HG03025 (cell line): ENCODE measurements at regions not wholly inside any gene's neighbourhood (a gene's known extent, or its start where the extent isn't known, plus 50 kb on each side); places are given as distances from the start of the nearest gene placed in this dataset.
"Not testable (repeated sequence)": the region's sequence is repeated elsewhere in the genome, so short reads cannot be mapped to it uniquely, and the experiment has no call there.

Source experiments
- ATAC-seq: cut with Tn5 transposase; IDR thresholded peaks from one replicate; pipeline ENCODE4 v1.9.1; 2021; ENCODE audit warnings: mild to moderate bottlenecking, moderate library complexity; ENCODE audit not compliant: unreplicated experiment, low FRiP score

- ATAC-seq = no peak
Measured at GRCh38 chr18:42520138-42520537, 565.1 kb downstream of the PIK3C3 start.

DNA sequence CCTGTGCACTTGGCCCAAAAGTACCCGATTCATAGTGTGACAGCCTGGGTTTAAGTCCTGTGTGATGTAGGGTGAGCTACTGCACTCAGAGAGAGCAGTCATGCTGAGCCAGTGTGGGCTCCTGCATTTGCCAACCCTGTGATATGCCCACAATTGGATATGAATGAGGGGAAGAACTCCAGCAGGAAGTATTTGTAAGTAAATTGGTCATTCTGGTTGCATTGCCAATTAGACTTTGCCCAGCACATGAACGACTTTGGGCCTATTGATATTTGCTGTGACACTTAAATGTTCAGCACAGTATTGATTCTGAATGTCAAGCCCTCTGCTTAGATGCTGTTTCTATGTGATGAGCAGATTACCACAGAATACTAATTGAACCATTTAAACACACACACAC lies 570.9 kb downstream of the PIK3C3 start:
- no peak for ATAC-seq

DNA sequence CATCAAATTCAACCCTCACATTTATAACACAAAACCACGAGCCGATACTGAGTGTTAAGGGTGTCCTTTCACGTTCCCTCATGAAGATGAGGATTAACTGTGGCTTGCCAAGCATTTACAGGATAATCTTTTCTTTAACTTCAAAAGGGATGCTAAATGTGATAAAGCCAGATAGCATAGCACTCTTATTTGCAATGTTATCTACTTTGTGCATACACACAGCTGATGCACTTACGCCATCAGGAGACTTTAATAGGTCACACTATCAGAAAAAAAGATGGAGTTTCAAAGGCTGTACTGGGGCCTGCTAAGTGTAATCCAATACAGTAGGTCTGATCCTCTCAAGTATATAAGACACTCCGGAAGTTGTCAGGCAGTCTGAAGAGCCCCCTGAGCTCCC lies 572.7 kb downstream of the PIK3C3 start:
- ATAC-seq = no peak

GRCh38 chr18:42530276-42530675 lies 575.2 kb downstream of the PIK3C3 start:
- no peak for ATAC-seq

- ATAC-seq = no peak
Measured at GRCh38 chr18:42532119-42532518, 577.1 kb downstream of the PIK3C3 start.

DNA sequence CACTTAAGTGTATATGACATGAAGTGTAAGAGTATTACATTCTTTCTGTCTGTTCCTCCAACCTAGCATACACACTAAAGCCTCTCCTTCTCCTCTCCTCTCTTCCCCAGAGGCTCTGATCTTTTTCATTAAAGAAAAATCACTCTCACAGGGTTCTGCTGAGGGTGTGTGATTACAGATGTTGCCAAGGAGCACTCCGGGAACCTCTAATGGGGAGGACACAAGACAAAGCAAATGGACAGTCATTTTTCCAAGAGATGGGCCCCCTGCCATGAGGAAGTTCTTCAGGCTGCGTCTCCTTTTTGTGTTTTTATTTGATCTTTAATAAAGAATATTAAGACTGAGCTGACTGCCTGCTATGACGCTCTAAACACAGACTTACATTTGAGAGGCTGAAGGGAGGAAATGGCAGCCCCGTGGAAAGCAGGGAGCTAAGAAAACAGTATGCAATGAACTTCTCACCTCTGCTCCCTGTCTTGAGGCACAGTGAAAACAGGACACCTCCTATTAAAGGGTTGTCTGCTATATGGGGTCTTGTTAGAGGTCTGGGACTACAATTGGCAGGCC lies 578.1 kb downstream of the PIK3C3 start:
- no peak for ATAC-seq

- no peak for ATAC-seq
Measured at GRCh38 chr18:42533616-42534015, 578.6 kb downstream of the PIK3C3 start.

DNA sequence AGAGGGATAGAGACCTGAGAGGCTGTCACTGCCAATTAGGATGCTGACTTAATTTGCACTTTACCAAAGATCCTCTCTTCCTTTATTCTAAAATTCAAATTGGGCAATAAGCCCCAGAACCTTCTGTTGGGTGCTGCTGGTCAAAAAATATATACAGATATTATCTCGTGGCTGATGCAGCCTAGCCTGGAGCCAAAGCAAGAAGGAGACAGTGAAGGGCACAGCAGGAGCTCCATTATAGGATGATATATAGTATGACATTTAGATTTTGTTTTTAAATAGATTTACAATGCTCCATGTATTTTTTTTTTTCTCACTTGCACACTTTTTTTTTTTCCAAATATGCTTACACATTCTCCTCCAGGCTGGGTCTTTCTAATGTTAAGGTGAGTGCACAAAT lies 579.3 kb downstream of the PIK3C3 start:
- no peak for ATAC-seq

GRCh38 chr18:42536442-42536841 lies 579.0 kb downstream of the RIT2 start:
- no peak for ATAC-seq

- ATAC-seq = no peak
Measured at GRCh38 chr18:42537291-42537690, 578.2 kb downstream of the RIT2 start.

- ATAC-seq = no peak
Measured at GRCh38 chr18:42544901-42545300, 570.6 kb downstream of the RIT2 start.

DNA sequence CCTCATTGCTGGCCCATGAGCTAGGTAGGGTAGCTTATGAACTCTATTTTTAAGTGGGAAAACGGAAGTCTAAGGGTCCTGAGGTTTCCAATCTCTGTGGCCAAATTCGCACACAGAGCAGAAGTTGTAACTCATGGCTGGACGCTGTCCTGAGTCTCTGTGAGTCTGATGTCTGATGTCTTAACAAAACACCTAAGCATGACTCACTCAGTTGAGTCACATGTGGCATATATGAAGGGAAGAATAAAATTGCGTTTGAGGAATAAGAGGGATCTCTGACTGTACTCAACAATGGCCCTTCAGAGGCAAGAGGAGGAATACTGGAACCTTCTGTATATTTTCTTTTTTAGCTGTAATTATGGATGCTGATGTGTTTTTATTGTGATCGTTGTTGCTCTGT lies 569.7 kb downstream of the RIT2 start:
- no peak for ATAC-seq

DNA sequence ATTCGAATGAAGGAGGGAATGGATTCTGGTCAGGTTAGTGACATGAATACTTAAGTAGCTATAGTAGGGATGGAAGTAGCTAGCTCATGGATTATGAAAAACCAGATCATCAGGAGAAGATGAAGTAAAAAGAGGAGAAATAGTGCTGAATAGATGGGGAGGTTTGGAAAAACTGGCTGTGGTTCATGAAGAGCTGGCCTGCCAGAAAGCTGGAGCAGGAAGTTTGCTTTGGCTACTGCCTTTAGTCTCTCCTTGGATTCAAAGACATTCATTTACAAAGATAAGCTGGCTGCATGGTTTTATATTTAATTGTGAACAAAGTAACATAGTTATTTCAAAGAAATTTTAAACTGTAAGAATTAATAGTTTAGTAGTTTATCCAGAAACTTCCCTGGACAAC lies 567.0 kb downstream of the RIT2 start:
- no peak for ATAC-seq

DNA sequence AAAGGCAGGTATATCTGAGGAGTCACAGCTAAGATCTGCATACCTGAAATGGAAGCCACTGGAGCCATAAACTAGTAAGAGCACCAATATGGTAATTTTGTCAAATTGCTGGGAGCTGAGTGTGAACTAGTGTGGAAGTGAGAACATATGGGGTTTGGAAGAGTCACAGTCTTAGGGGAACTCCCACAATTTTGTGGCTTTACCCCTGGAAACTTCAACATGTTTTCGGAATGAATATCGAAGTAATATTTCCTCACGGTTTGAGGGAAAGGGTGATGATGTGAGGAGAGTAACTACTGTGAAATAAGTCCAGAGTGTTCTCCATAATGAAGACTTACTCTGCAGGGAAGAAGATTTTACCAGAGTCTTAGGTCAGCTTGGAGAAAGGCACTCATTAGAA lies 565.9 kb downstream of the RIT2 start:
- ATAC-seq = no peak

GRCh38 chr18:42552559-42552958 lies 562.9 kb downstream of the RIT2 start:
- not testable (repeated sequence) for ATAC-seq

GRCh38 chr18:42559069-42559690 lies 556.3 kb downstream of the RIT2 start:
- no peak for ATAC-seq

DNA sequence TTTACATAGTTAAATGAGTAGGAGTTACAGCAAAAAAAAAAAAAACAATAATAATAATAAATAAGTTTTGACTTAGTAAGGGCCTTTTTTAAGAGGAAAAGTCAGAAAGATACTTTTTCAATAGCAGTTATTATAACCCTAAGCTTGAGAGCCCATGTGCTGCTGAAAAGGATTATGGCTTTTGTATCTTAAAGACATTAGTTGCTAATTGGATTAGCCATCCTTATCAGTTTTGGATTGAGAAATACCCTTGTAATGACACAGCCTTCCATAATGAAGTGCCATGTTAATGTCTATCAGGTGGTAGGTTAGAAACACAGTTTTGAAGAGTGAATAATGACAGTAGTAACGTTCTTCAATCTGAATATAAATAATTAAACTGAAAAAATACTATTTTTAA lies 554.0 kb downstream of the RIT2 start:
- ATAC-seq = no peak

DNA sequence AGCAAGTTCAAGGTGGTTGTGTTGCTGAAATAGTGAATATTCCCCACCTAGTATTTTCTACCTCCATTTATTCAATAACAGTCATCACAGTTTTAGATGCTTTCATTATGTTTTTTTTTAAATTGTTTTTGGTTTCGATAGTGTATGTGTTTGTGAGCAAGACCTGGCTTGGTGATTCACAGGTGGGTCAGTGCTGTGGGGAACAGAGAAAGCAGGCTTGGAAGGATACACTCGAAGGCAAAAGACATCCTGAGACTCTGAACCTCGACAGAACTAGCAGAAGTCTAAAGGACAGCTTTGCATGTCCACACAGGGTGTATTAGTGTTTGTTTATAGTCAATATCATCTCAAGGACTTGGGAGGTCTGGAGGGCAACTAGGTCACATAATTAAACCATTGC lies 551.5 kb downstream of the RIT2 start:
- no peak for ATAC-seq

GRCh38 chr18:42564761-42565160 lies 550.7 kb downstream of the RIT2 start:
- ATAC-seq = no peak

- ATAC-seq = no peak
Measured at GRCh38 chr18:42568773-42569172, 546.7 kb downstream of the RIT2 start.

GRCh38 chr18:42574871-42575270 lies 540.6 kb downstream of the RIT2 start:
- no peak for ATAC-seq

GRCh38 chr18:42576124-42576523 lies 539.4 kb downstream of the RIT2 start:
- no peak for ATAC-seq

DNA sequence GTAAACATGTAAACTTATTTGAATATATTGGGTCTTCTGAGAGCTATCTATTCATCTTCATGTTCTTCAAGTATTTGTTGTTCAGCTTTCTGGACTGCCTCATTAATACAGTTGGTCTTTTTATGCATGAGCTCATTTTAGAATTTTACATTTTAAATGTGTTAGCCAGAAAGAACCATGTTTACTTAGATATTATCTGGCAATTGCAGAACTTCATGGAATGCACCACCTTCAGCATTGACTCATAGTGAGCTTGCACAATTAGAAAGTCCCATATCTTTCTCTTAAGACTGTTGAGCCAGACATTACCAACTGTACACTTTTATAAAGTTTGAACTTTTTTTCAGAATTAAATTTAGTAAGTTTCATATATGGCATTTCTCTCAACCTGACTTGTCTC lies 536.7 kb downstream of the RIT2 start:
- ATAC-seq = no peak
